Hepatocyte (in vitro differentiated cells): ENCODE measurements at regions not wholly inside any gene's neighbourhood (a gene's known extent, or its start where the extent isn't known, plus 50 kb on each side); places are given as distances from the start of the nearest gene placed in this dataset.

Experiments used
- EZH2 ChIP-seq: fragments of 200-600 bp; sonication (generic); IDR thresholded peaks from 2 replicates; pipeline ENCODE4 v1.6.1; 2016; ENCODE audit warnings: antibody characterized with exemption, mild to moderate bottlenecking, borderline replicate concordance
- TF ChIP-seq, protein P1 (sequence below): fragments of 200-600 bp; sonication (generic); IDR thresholded peaks from 2 replicates; pipeline ENCODE4 v1.5.1; 2016; ENCODE audit warnings: antibody characterized with exemption, mild to moderate bottlenecking; ENCODE audit not compliant: poor library complexity

DNA sequence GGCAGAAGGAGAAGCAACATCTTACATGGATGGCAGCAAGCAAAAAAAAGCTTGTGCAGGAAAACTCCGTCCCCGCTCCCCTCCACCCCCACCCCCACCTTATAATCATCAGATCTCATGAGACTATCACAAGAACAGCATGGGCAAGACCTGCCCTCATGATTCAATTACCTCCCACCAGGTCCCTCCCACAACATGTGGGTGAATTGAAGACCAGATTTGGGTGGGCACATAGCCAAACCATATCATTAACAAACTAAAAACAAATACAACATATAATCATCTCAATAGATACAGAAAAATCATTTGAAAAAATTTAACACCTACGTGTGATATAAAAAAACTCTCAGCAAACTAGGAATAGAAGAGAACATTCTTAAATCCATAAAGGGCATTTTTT lies 88.8 kb downstream of the BUD13 start:
- TF ChIP-seq, protein P1, sequence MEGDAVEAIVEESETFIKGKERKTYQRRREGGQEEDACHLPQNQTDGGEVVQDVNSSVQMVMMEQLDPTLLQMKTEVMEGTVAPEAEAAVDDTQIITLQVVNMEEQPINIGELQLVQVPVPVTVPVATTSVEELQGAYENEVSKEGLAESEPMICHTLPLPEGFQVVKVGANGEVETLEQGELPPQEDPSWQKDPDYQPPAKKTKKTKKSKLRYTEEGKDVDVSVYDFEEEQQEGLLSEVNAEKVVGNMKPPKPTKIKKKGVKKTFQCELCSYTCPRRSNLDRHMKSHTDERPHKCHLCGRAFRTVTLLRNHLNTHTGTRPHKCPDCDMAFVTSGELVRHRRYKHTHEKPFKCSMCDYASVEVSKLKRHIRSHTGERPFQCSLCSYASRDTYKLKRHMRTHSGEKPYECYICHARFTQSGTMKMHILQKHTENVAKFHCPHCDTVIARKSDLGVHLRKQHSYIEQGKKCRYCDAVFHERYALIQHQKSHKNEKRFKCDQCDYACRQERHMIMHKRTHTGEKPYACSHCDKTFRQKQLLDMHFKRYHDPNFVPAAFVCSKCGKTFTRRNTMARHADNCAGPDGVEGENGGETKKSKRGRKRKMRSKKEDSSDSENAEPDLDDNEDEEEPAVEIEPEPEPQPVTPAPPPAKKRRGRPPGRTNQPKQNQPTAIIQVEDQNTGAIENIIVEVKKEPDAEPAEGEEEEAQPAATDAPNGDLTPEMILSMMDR = no peak
- no peak for TF ChIP-seq EZH2
